ENCODE measurements at regions not wholly inside any gene's neighbourhood (a gene's known extent, or its start where the extent isn't known, plus 50 kb on each side); places are given as distances from the start of the nearest gene placed in this dataset.

GRCh38 chr2:108171657-108172056, 68.1 kb upstream of the SULT1C3 start:
- no peak overlapping the region for H3K4me3 ChIP-seq (ENCODE audit: low read depth, low read length)
- in situ Hi-C loops (cut with HindIII; ENCODE audit: low sequenced_read_pairs): no loop called here
- no peak for DNase-seq (ENCODE audit: low read depth)
- no peak for TF ChIP-seq CTCF (IDR thresholded peaks at IDR 0.05; ENCODE audit: low read depth, low read length, missing control alignments)

- in situ Hi-C loops (cut with HindIII; ENCODE audit: low sequenced_read_pairs): no loop called here
- peak; percentile 9 for TF ChIP-seq CTCF (IDR thresholded peaks at IDR 0.05; ENCODE audit: low read depth, low read length, missing control alignments)
- DNase-seq (ENCODE audit: low read depth): no peak
- H3K4me3 ChIP-seq (ENCODE audit: low read depth, low read length): no peak overlapping the region
Observed at GRCh38 chr2:108182489-108182888, 57.3 kb upstream of the SULT1C3 start.

- H3K4me3 ChIP-seq (ENCODE audit: low read depth, low read length): no peak overlapping the region
- DNase-seq (ENCODE audit: low read depth): no peak
- in situ Hi-C loops (cut with HindIII; ENCODE audit: low sequenced_read_pairs): no loop called here
- TF ChIP-seq CTCF (IDR thresholded peaks at IDR 0.05; ENCODE audit: low read depth, low read length, missing control alignments): peak; percentile 46
Observed at GRCh38 chr2:108184419-108184818, 55.3 kb upstream of the SULT1C3 start.

GRCh38 chr2:108189316-108189715, 50.5 kb upstream of the SULT1C3 start:
- no peak for TF ChIP-seq CTCF (IDR thresholded peaks at IDR 0.05; ENCODE audit: low read depth, low read length, missing control alignments)
- in situ Hi-C loops (cut with HindIII; ENCODE audit: low sequenced_read_pairs): no loop called here
- no peak for DNase-seq (ENCODE audit: low read depth)
- no peak overlapping the region for H3K4me3 ChIP-seq (ENCODE audit: low read depth, low read length)

Data from astrocyte of the cerebellum (primary cell).